ENCODE measurements at regions not wholly inside any gene's neighbourhood (a gene's known extent, or its start where the extent isn't known, plus 50 kb on each side); places are given as distances from the start of the nearest gene placed in this dataset.

GRCh38 chr5:121246971-121247370, 604.7 kb upstream of the FTMT start:
- no peak for DNase-seq (ENCODE audit: low spot score in 2 of 2)
- Histone ChIP-seq H3K27ac (no peak overlapping the region), H3K4me3 (no peak overlapping the region), H3K4me1 (no peaks in the 10 kb centered on the region), H3K9me3 (peaks cover 0 to 5% of the 10 kb centered on the region in 2 donors), H3K36me3 (no peaks in the 10 kb centered on the region), H3K27me3 (no peaks in the 10 kb centered on the region)
- intact Hi-C loops (cut with DNase I; ENCODE audit: low total_unique reads), result no loop called here
- TF ChIP-seq CTCF (IDR thresholded peaks at IDR 0.05) (no peak), POLR2AphosphoS5 (IDR thresholded peaks at IDR 0.05) (no peak), POLR2A (IDR thresholded peaks at IDR 0.05) (no peak)

- intact Hi-C loops (cut with DNase I; ENCODE audit: low total_unique reads), result no loop called here
- H3K27me3 ChIP-seq, result no peaks in the 10 kb centered on the region
- no peaks in the 10 kb centered on the region for H3K36me3 ChIP-seq
- TF ChIP-seq CTCF (IDR thresholded peaks at IDR 0.05) (no peak), POLR2AphosphoS5 (IDR thresholded peaks at IDR 0.05) (no peak), POLR2A (IDR thresholded peaks at IDR 0.05) (no peak)
- H3K9me3 ChIP-seq, result peaks cover 0 to 5% of the 10 kb centered on the region in 2 donors
- no peak for DNase-seq (ENCODE audit: low spot score in 2 of 2)
- no peak overlapping the region for H3K27ac ChIP-seq
- no peak overlapping the region for H3K4me3 ChIP-seq
- H3K4me1 ChIP-seq, result no peaks in the 10 kb centered on the region
Observed at GRCh38 chr5:121251954-121252353, 599.7 kb upstream of the FTMT start.

GRCh38 chr5:121257621-121258020, 594.1 kb upstream of the FTMT start:
- intact Hi-C loops (cut with DNase I; ENCODE audit: low total_unique reads), result no loop called here
- DNase-seq (ENCODE audit: low spot score in 2 of 2), result no peak
- Histone ChIP-seq H3K27ac (no peak overlapping the region), H3K4me1 (no peaks in the 10 kb centered on the region), H3K9me3 (peaks cover 0 to 9% of the 10 kb centered on the region in 2 donors), H3K36me3 (no peaks in the 10 kb centered on the region), H3K4me3 (no peak overlapping the region), H3K27me3 (no peaks in the 10 kb centered on the region)
- TF ChIP-seq CTCF (IDR thresholded peaks at IDR 0.05) (no peak), POLR2A (IDR thresholded peaks at IDR 0.05) (no peak), POLR2AphosphoS5 (IDR thresholded peaks at IDR 0.05) (no peak)

- H3K36me3 ChIP-seq, result no peaks in the 10 kb centered on the region
- intact Hi-C loops (cut with DNase I; ENCODE audit: low total_unique reads), result loop anchor here (5.0 kb wide), 1 partner anchor 1731 kb away; no protein-coding TSS in a partner anchor
- no peaks in the 10 kb centered on the region for H3K4me1 ChIP-seq
- no peaks in the 10 kb centered on the region for H3K27me3 ChIP-seq
- H3K4me3 ChIP-seq, result no peak overlapping the region
- DNase-seq (ENCODE audit: low spot score in 2 of 2), result no peak
- H3K9me3 ChIP-seq, result peaks cover 0 to 8% of the 10 kb centered on the region in 2 donors
- TF ChIP-seq POLR2AphosphoS5 (IDR thresholded peaks at IDR 0.05) (no peak), POLR2A (IDR thresholded peaks at IDR 0.05) (no peak), CTCF (IDR thresholded peaks at IDR 0.05) (no peak)
- no peak overlapping the region for H3K27ac ChIP-seq
Observed at GRCh38 chr5:121263456-121263855, 588.2 kb upstream of the FTMT start.

- Histone ChIP-seq H3K36me3 (no peaks in the 10 kb centered on the region), H3K27ac (no peak overlapping the region), H3K4me3 (no peak overlapping the region), H3K9me3 (no peaks in the 10 kb centered on the region), H3K27me3 (no peaks in the 10 kb centered on the region), H3K4me1 (no peaks in the 10 kb centered on the region)
- intact Hi-C loops (cut with DNase I; ENCODE audit: low total_unique reads), result loop anchor here (5.0 kb wide), 1 partner anchor 1732 kb away; no protein-coding TSS in a partner anchor
- TF ChIP-seq POLR2AphosphoS5 (IDR thresholded peaks at IDR 0.05) (no peak), CTCF (IDR thresholded peaks at IDR 0.05) (no peak)
- DNase-seq (ENCODE audit: low spot score in 2 of 2), result no peak
Observed at GRCh38 chr5:121264605-121265004, 587.1 kb upstream of the FTMT start.
